PC-3 (cell line): ENCODE measurements at regions not wholly inside any gene's neighbourhood (a gene's known extent, or its start where the extent isn't known, plus 50 kb on each side); places are given as distances from the start of the nearest gene placed in this dataset.

Experiments
- CTCF ChIP-seq: fragments of 300-600 bp; sonication (generic); conservative IDR thresholded peaks from 2 replicates; pipeline ENCODE4 v1.5.1; 2017; ENCODE audit warnings: antibody characterized with exemption, low read depth, mild to moderate bottlenecking, low read length
- EZH2 ChIP-seq: fragments of 300-600 bp; sonication (generic); IDR thresholded peaks from one replicate; pipeline ENCODE4 v1.6.1; 2017; ENCODE audit warnings: antibody characterized with exemption, mild to moderate bottlenecking, low read length; ENCODE audit not compliant: unreplicated experiment

GRCh38 chr1:239244084-239244483 lies 142.3 kb upstream of the CHRM3 start:
- TF ChIP-seq CTCF (no peak), EZH2 (no peak)
